HCT116 (cell line): ENCODE measurements at regions not wholly inside any gene's neighbourhood (a gene's known extent, or its start where the extent isn't known, plus 50 kb on each side); places are given as distances from the start of the nearest gene placed in this dataset.

ENCODE experiments used
- ATAC-seq: fragments of 200-7000 bp; cut with Tn5 transposase; 2 replicates; pipeline ENCODE4 v1.9.1; 2020; ENCODE audit warnings: mild to moderate bottlenecking, moderate library complexity
- BruUV-seq: library from RNA; stranded (reverse); fragments of 400-500 nt; replicated peaks from 2 replicates; lab custom pipeline; 2021; lab: Mats Ljungman, UMichigan
- CTCF ChIA-PET: fragments of 300-600 bp; sonication (Branson Sonifier 250); formaldehyde crosslinking; loops from one replicate; lab custom pipeline; 2021; ENCODE audit warnings: antibody characterized with exemption; lab: Charles Lee
- POLR2A ChIA-PET: fragments of 300-600, 350-600 bp; sonication (Branson Sonifier 250); formaldehyde crosslinking; loops from one replicate; lab custom pipeline; 2021; ENCODE audit warnings: antibody characterized with exemption; lab: Charles Lee
- RAD21 ChIA-PET, 2 experiments: fragments of 300-600 bp; sonication (Branson Sonifier 250); formaldehyde crosslinking; loops; one replicate each; lab custom pipeline; 2023; ENCODE audit warnings: low total read pairs in 2 of 2; ENCODE audit not compliant: uncharacterized antibody in 2 of 2, unreplicated experiment in 2 of 2, low non-redundant PET in 1 of 2; lab: Charles Lee
- DNase-seq: peaks from one replicate; pipeline ENCODE4 v3.0.0-alpha.2; 2010; ENCODE audit warnings: low read depth, low spot score
- H2AFZ ChIP-seq: fragments of 200-600 bp; shearing (Covaris generic), sonication (generic); 2 replicates; pipeline ENCODE4 v1.6.1; 2017; ENCODE audit warnings: low read depth, mixed run types, mixed read lengths, antibody characterized with exemption, low read length; ENCODE audit not compliant: poor library complexity, severe bottlenecking
- H3K27ac ChIP-seq: 2 replicates; pipeline ENCODE4 v1.5.1; 2012; ENCODE audit warnings: low read depth, low read length
- H3K27me3 ChIP-seq: fragments of 200-600 bp; sonication (generic); 2 replicates; pipeline ENCODE4 v1.6.1; 2016; ENCODE audit warnings: mixed run types, low read length, mixed read lengths; ENCODE audit not compliant: insufficient read depth
- H3K36me3 ChIP-seq, 2 experiments: fragments of 200-500 bp in 1 of 2; fragments of 200-600 bp in 1 of 2; sonication (Bioruptor generic) in 1 of 2; sonication (generic) in 1 of 2; 2 replicates each; pipeline versions ENCODE4 v1.5.1 to v1.6.1; 2014 to 2016; ENCODE audit warnings: low read length in 2 of 2, inconsistent platforms in 1 of 2, mixed read lengths in 1 of 2, mixed run types in 1 of 2; ENCODE audit not compliant: insufficient read depth in 2 of 2, control insufficient read depth in 1 of 2
- H3K4me1 ChIP-seq, 2 experiments: fragments of 200-600 bp in 1 of 2; sonication (generic) in 1 of 2; 2 replicates each; pipeline versions ENCODE4 v1.5.1 to v1.6.1; 2012 to 2017; ENCODE audit warnings: low read length in 2 of 2, inconsistent platforms in 1 of 2, mild to moderate bottlenecking in 1 of 2, mixed read lengths in 1 of 2, mixed run types in 1 of 2, moderate library complexity in 1 of 2; ENCODE audit not compliant: insufficient read depth in 2 of 2, control insufficient read depth in 1 of 2
- H3K4me2 ChIP-seq: fragments of 200-600 bp; sonication (generic); 2 replicates; pipeline ENCODE4 v1.6.1; 2017; ENCODE audit warnings: mixed run types, low read length, mixed read lengths
- H3K4me3 ChIP-seq, 2 experiments: fragments of 200-600 bp in 1 of 2; sonication (generic) in 1 of 2; replicated peaks in 1 of 2; 2 replicates each; pipeline ENCODE4 v1.5.1; 2011 to 2016; ENCODE audit warnings: low read length in 2 of 2, control low read depth in 1 of 2, low read depth in 1 of 2, mild to moderate bottlenecking in 1 of 2, mixed read lengths in 1 of 2, mixed run types in 1 of 2
- H3K79me2 ChIP-seq: fragments of 200-600 bp; sonication (generic); 2 replicates; pipeline ENCODE4 v1.6.1; 2017; ENCODE audit warnings: mild to moderate bottlenecking, mixed run types, low read length, moderate library complexity, mixed read lengths; ENCODE audit not compliant: insufficient read depth
- H3K9ac ChIP-seq: fragments of 200-600 bp; sonication (generic); 2 replicates; pipeline ENCODE4 v1.6.1; 2016; ENCODE audit warnings: low read length, mixed read lengths
- H3K9me2 ChIP-seq: fragments of 200-600 bp; sonication (generic), shearing (Covaris generic); 2 replicates; pipeline ENCODE4 v1.6.1; 2017; ENCODE audit warnings: mixed run types, mild to moderate bottlenecking, moderate library complexity; ENCODE audit not compliant: insufficient read depth
- H3K9me3 ChIP-seq, 2 experiments: fragments of 200-500 bp in 1 of 2; fragments of 200-600 bp in 1 of 2; sonication (Bioruptor generic) in 1 of 2; sonication (generic) in 1 of 2; 2 replicates each; pipeline ENCODE4 v1.6.1; 2014 to 2017; ENCODE audit warnings: low read length in 2 of 2, mixed read lengths in 2 of 2, inconsistent platforms in 1 of 2, low read depth in 1 of 2, mild to moderate bottlenecking in 1 of 2, mixed run types in 1 of 2, moderate library complexity in 1 of 2; ENCODE audit not compliant: control insufficient read depth in 1 of 2, insufficient read depth in 1 of 2
- H4K20me1 ChIP-seq: fragments of 200-600 bp; sonication (generic), shearing (Covaris generic); 2 replicates; pipeline ENCODE4 v1.6.1; 2017; ENCODE audit warnings: mixed run types, mild to moderate bottlenecking, moderate library complexity; ENCODE audit not compliant: insufficient read depth
- CBX3 ChIP-seq: IDR thresholded peaks from 2 replicates; pipeline ENCODE4 v1.6.1; 2012; ENCODE audit warnings: low read depth
- CEBPB ChIP-seq: IDR thresholded peaks from 2 replicates; pipeline ENCODE4 v1.6.1; 2012; ENCODE audit warnings: low read depth
- ELF1 ChIP-seq: IDR thresholded peaks from 2 replicates; pipeline ENCODE4 v1.6.1; 2012; ENCODE audit warnings: low read depth, borderline replicate concordance
- EZH2phosphoT487 ChIP-seq: fragments of 200-600 bp; IDR thresholded peaks from 2 replicates; pipeline ENCODE4 v1.6.1; 2018; ENCODE audit warnings: antibody characterized with exemption, borderline replicate concordance
- FOSL1 ChIP-seq: IDR thresholded peaks from 2 replicates; pipeline ENCODE4 v1.6.1; 2012; ENCODE audit warnings: low read depth
- JUND ChIP-seq: IDR thresholded peaks from 2 replicates; pipeline ENCODE4 v1.6.1; 2012
- POLR2AphosphoS5 ChIP-seq: IDR thresholded peaks from 2 replicates; pipeline ENCODE4 v1.6.1; 2011; ENCODE audit warnings: mild to moderate bottlenecking, low read depth, low read length, moderate library complexity
- RAD21 ChIP-seq: IDR thresholded peaks from 2 replicates; pipeline ENCODE4 v1.6.1; 2012; ENCODE audit warnings: low read depth, mild to moderate bottlenecking
- SP1 ChIP-seq: IDR thresholded peaks from 2 replicates; pipeline ENCODE4 v1.6.1; 2012; ENCODE audit warnings: low read depth
- SRF ChIP-seq: IDR thresholded peaks from 2 replicates; pipeline ENCODE4 v1.6.1; 2012; ENCODE audit warnings: low read depth
- TCF7L2 ChIP-seq: IDR thresholded peaks from 2 replicates; pipeline ENCODE4 v1.7.0; 2011; ENCODE audit warnings: borderline replicate concordance, inconsistent platforms; ENCODE audit not compliant: insufficient read depth, insufficient read length; ENCODE audit errors: extremely low read depth
- YY1 ChIP-seq: IDR thresholded peaks from 2 replicates; pipeline ENCODE4 v1.6.1; 2011; ENCODE audit warnings: low read length, low read depth, moderate library complexity, mild to moderate bottlenecking; ENCODE audit not compliant: insufficient replicate concordance; ENCODE audit errors: extremely low read depth
- ZFX ChIP-seq: fragments of 450-650 bp; IDR thresholded peaks from 2 replicates; pipeline ENCODE4 v1.6.1; 2017
- intact Hi-C: fragments of 100-400 bp; cut with micrococcal nuclease; formaldehyde crosslinking; loops from 2 replicates; pipeline ENCODE4 v1.10.0; 2022
- TF ChIP-seq, protein P1 (sequence below): IDR thresholded peaks from 2 replicates; pipeline ENCODE4 v1.6.1; 2012
- TF ChIP-seq, protein P2 (sequence below): IDR thresholded peaks from 2 replicates; pipeline ENCODE4 v1.6.1; 2012; ENCODE audit warnings: low read depth
- TF ChIP-seq, protein P3 (sequence below), 3 experiments: fragments of 200-600 bp in 1 of 3; sonication (generic) in 1 of 3; IDR thresholded peaks in 2 of 3; conservative IDR thresholded peaks in 1 of 3; 2 replicates each; pipeline ENCODE4 v1.5.1; 2012 to 2017; ENCODE audit warnings: low read depth in 2 of 3, low read length in 2 of 3, antibody characterized with exemption in 1 of 3, borderline replicate concordance in 1 of 3, control low read depth in 1 of 3, mild to moderate bottlenecking in 1 of 3, mixed read lengths in 1 of 3, mixed run types in 1 of 3, moderate library complexity in 1 of 3; ENCODE audit not compliant: insufficient read depth in 1 of 3
- TF ChIP-seq, protein P4 (sequence below): IDR thresholded peaks from 2 replicates; pipeline ENCODE4 v1.6.1; 2011; ENCODE audit warnings: mild to moderate bottlenecking, low read length, moderate library complexity; ENCODE audit not compliant: insufficient replicate concordance; ENCODE audit errors: extremely low read depth

DNA sequence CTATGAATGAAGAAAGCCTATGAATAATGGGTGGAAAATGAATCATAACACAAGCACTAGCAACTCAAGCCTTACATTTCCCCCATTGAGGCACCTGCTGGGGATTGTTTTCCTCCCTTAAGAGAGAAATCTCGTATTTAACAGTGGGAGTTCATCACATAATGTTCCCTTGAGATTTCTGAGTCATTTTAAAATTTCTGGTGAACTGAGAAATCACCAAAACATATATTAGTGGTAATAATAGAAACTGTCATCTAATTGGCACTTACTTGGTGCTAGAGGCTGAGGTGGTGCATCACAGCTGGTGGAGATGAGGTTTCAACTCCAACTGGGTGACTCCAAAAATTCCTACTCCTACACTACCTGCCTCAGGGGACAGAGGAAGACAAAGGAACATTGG is 561.3 kb upstream of the LCORL start:
- no peaks in the 10 kb centered on the region for H3K79me2 ChIP-seq
- peaks cover 18% of the 10 kb centered on the region for H3K27me3 ChIP-seq
- no peak overlapping the region for H3K27ac ChIP-seq
- no peaks in the 10 kb centered on the region for H3K4me1 ChIP-seq
- no peaks in the 10 kb centered on the region for H4K20me1 ChIP-seq
- TF ChIP-seq SRF, result no peak
- no peak for TF ChIP-seq JUND
- TF ChIP-seq, protein P1, sequence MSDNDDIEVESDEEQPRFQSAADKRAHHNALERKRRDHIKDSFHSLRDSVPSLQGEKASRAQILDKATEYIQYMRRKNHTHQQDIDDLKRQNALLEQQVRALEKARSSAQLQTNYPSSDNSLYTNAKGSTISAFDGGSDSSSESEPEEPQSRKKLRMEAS, result no peak
- TF ChIP-seq, protein P2, sequence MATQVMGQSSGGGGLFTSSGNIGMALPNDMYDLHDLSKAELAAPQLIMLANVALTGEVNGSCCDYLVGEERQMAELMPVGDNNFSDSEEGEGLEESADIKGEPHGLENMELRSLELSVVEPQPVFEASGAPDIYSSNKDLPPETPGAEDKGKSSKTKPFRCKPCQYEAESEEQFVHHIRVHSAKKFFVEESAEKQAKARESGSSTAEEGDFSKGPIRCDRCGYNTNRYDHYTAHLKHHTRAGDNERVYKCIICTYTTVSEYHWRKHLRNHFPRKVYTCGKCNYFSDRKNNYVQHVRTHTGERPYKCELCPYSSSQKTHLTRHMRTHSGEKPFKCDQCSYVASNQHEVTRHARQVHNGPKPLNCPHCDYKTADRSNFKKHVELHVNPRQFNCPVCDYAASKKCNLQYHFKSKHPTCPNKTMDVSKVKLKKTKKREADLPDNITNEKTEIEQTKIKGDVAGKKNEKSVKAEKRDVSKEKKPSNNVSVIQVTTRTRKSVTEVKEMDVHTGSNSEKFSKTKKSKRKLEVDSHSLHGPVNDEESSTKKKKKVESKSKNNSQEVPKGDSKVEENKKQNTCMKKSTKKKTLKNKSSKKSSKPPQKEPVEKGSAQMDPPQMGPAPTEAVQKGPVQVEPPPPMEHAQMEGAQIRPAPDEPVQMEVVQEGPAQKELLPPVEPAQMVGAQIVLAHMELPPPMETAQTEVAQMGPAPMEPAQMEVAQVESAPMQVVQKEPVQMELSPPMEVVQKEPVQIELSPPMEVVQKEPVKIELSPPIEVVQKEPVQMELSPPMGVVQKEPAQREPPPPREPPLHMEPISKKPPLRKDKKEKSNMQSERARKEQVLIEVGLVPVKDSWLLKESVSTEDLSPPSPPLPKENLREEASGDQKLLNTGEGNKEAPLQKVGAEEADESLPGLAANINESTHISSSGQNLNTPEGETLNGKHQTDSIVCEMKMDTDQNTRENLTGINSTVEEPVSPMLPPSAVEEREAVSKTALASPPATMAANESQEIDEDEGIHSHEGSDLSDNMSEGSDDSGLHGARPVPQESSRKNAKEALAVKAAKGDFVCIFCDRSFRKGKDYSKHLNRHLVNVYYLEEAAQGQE, result no peak
- TF ChIP-seq SP1, result no peak
- no peak for TF ChIP-seq YY1
- TF ChIP-seq POLR2AphosphoS5, result no peak
- TF ChIP-seq, protein P3, sequence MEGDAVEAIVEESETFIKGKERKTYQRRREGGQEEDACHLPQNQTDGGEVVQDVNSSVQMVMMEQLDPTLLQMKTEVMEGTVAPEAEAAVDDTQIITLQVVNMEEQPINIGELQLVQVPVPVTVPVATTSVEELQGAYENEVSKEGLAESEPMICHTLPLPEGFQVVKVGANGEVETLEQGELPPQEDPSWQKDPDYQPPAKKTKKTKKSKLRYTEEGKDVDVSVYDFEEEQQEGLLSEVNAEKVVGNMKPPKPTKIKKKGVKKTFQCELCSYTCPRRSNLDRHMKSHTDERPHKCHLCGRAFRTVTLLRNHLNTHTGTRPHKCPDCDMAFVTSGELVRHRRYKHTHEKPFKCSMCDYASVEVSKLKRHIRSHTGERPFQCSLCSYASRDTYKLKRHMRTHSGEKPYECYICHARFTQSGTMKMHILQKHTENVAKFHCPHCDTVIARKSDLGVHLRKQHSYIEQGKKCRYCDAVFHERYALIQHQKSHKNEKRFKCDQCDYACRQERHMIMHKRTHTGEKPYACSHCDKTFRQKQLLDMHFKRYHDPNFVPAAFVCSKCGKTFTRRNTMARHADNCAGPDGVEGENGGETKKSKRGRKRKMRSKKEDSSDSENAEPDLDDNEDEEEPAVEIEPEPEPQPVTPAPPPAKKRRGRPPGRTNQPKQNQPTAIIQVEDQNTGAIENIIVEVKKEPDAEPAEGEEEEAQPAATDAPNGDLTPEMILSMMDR (IDR thresholded peaks at IDR 0.05 in 2 of 3, conservative IDR thresholded peaks at IDR 0.05 in 1 of 3; ENCODE audit: borderline replicate concordance in 1 of 3, insufficient read depth in 1 of 3, low read depth in 2 of 3, low read length in 2 of 3), result no peak
- no peak for TF ChIP-seq ZFX
- TF ChIP-seq CEBPB, result no peak
- no peak for TF ChIP-seq FOSL1
- TF ChIP-seq CBX3, result no peak
- TF ChIP-seq EZH2phosphoT487, result no peak
- no peak for TF ChIP-seq RAD21
- no peak for TF ChIP-seq ELF1
- TF ChIP-seq, protein P4, sequence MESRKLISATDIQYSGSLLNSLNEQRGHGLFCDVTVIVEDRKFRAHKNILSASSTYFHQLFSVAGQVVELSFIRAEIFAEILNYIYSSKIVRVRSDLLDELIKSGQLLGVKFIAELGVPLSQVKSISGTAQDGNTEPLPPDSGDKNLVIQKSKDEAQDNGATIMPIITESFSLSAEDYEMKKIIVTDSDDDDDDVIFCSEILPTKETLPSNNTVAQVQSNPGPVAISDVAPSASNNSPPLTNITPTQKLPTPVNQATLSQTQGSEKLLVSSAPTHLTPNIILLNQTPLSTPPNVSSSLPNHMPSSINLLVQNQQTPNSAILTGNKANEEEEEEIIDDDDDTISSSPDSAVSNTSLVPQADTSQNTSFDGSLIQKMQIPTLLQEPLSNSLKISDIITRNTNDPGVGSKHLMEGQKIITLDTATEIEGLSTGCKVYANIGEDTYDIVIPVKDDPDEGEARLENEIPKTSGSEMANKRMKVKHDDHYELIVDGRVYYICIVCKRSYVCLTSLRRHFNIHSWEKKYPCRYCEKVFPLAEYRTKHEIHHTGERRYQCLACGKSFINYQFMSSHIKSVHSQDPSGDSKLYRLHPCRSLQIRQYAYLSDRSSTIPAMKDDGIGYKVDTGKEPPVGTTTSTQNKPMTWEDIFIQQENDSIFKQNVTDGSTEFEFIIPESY, result no peak
- TF ChIP-seq TCF7L2, result no peak
- TF ChIP-seq, all 23 proteins: peak for 0
- intact Hi-C loops, result no loop called here
- Histone ChIP-seq H3K4me3 (no peak overlapping the region), H3K9ac (no peak overlapping the region), H3K9me3 (no peaks in the 10 kb centered on the region), H3K9me2 (no peaks in the 10 kb centered on the region), H3K4me2 (no peak overlapping the region), H2AFZ (no peak overlapping the region), H3K36me3 (no peaks in the 10 kb centered on the region)
- no peak for ATAC-seq
- CTCF ChIA-PET, result no interaction called here
- POLR2A ChIA-PET, result no interaction called here
- RAD21 ChIA-PET, result no interaction called here
- DNase-seq, result no peak
- no TSS peak for BruUV-seq
